Right atrium auricular region (tissue), 2 donors: ENCODE measurements at regions not wholly inside any gene's neighbourhood (a gene's known extent, or its start where the extent isn't known, plus 50 kb on each side); places are given as distances from the start of the nearest gene placed in this dataset.
"Not testable (repeated sequence)": the region's sequence is repeated elsewhere in the genome, so short reads cannot be mapped to it uniquely, and the experiment has no call there.

Experiments used
- DNase-seq: peaks from one replicate; pipeline ENCODE4 v3.0.0-alpha.2; 2019; ENCODE audit warnings: low spot score
- H3K27ac ChIP-seq, 2 donors: fragments of 200-600 bp; sonication (generic); 1 replicate in 1 of 2; 2 replicates in 1 of 2; pipeline ENCODE4 v1.5.1; 2016 to 2019
- H3K27me3 ChIP-seq, 2 donors: fragments of 200-600 bp; sonication (generic); one replicate each; pipeline versions ENCODE4 v1.5.1 to v1.6.0; 2017 to 2019
- H3K36me3 ChIP-seq: fragments of 200-600 bp; sonication (generic); one replicate; pipeline ENCODE4 v1.5.1; 2016
- H3K4me1 ChIP-seq, 2 donors: fragments of 200-600 bp; sonication (generic); one replicate each; pipeline versions ENCODE4 v1.5.1 to v1.6.0; 2017 to 2019
- H3K4me3 ChIP-seq, 2 donors: fragments of 200-600 bp; sonication (generic); 1 replicate in 1 of 2; 2 replicates in 1 of 2; pipeline ENCODE4 v1.5.1; 2017 to 2019; ENCODE audit warnings: mild to moderate bottlenecking in 1 of 2, moderate library complexity in 1 of 2
- H3K9me3 ChIP-seq, 2 donors: fragments of 200-600 bp; sonication (generic); one replicate each; pipeline ENCODE4 v1.5.1; 2019
- CTCF ChIP-seq, 2 donors: fragments of 200-600 bp; sonication (generic); IDR thresholded peaks; one replicate each; pipeline ENCODE4 v1.5.1; 2019; ENCODE audit warnings: antibody characterized with exemption in 2 of 2

- Histone ChIP-seq H3K27me3 (no peaks in the 10 kb centered on the region), H3K27ac (no peak overlapping the region), H3K9me3 (no peaks in the 10 kb centered on the region), H3K4me1 (no peaks in the 10 kb centered on the region), H3K36me3 (no peaks in the 10 kb centered on the region), H3K4me3 (no peak overlapping the region)
- no peak for TF ChIP-seq CTCF (IDR thresholded peaks at IDR 0.05)
- no peak for DNase-seq
Measured at GRCh38 chr11:37841016-37841415, 1243.0 kb upstream of the RAG2 start.

GRCh38 chr11:37840345-37840744 is 1242.3 kb upstream of the RAG2 start:
- H3K4me3 ChIP-seq, H3K9me3 ChIP-seq, H3K4me1 ChIP-seq, DNase-seq, H3K27me3 ChIP-seq, H3K27ac ChIP-seq, H3K36me3 ChIP-seq: not testable (repeated sequence)

GRCh38 chr11:37830529-37830928 is 1232.5 kb upstream of the RAG2 start:
- TF ChIP-seq CTCF (IDR thresholded peaks at IDR 0.05) = no peak
- H3K36me3 ChIP-seq = no peaks in the 10 kb centered on the region
- no peak for DNase-seq
- no peaks in the 10 kb centered on the region for H3K9me3 ChIP-seq
- H3K27me3 ChIP-seq = no peaks in the 10 kb centered on the region
- no peaks in the 10 kb centered on the region for H3K4me1 ChIP-seq
- H3K4me3 ChIP-seq = no peak overlapping the region
- no peak overlapping the region for H3K27ac ChIP-seq

- Histone ChIP-seq H3K4me3 (no peak overlapping the region), H3K27me3 (no peaks in the 10 kb centered on the region), H3K27ac (no peak overlapping the region), H3K9me3 (peaks cover 0 to 5% of the 10 kb centered on the region in 2 donors), H3K36me3 (no peaks in the 10 kb centered on the region), H3K4me1 (no peaks in the 10 kb centered on the region)
- no peak for TF ChIP-seq CTCF (IDR thresholded peaks at IDR 0.05)
- DNase-seq = no peak
Measured at GRCh38 chr11:37817727-37818270, 1219.8 kb upstream of the RAG2 start.

GRCh38 chr11:37812281-37812880 is 1214.3 kb upstream of the RAG2 start:
- Histone ChIP-seq H3K36me3 (no peaks in the 10 kb centered on the region), H3K27me3 (no peaks in the 10 kb centered on the region), H3K27ac (no peak overlapping the region), H3K4me1 (no peaks in the 10 kb centered on the region), H3K4me3 (no peak overlapping the region), H3K9me3 (no peaks in the 10 kb centered on the region)
- no peak for TF ChIP-seq CTCF (IDR thresholded peaks at IDR 0.05)
- no peak for DNase-seq

GRCh38 chr11:37811349-37811748 is 1213.3 kb upstream of the RAG2 start:
- Histone ChIP-seq H3K4me1 (no peaks in the 10 kb centered on the region), H3K27me3 (no peaks in the 10 kb centered on the region), H3K36me3 (no peaks in the 10 kb centered on the region), H3K9me3 (no peaks in the 10 kb centered on the region), H3K4me3 (no peak overlapping the region), H3K27ac (no peak overlapping the region)
- no peak for DNase-seq
- no peak for TF ChIP-seq CTCF (IDR thresholded peaks at IDR 0.05)
